ENCODE measurements at regions not wholly inside any gene's neighbourhood (a gene's known extent, or its start where the extent isn't known, plus 50 kb on each side); places are given as distances from the start of the nearest gene placed in this dataset.

- no peak for DNase-seq (ENCODE audit: low read depth)
These were observed 114.9 kb upstream of the FAM9B start for GRCh38 chrX:9148615-9149399.

- no peak for DNase-seq (ENCODE audit: low read depth)
These were observed 115.7 kb upstream of the FAM9B start for GRCh38 chrX:9149501-9150245.

GRCh38 chrX:9151772-9152307 is 117.9 kb upstream of the FAM9B start:
- no peak for DNase-seq (ENCODE audit: low read depth)

DNA sequence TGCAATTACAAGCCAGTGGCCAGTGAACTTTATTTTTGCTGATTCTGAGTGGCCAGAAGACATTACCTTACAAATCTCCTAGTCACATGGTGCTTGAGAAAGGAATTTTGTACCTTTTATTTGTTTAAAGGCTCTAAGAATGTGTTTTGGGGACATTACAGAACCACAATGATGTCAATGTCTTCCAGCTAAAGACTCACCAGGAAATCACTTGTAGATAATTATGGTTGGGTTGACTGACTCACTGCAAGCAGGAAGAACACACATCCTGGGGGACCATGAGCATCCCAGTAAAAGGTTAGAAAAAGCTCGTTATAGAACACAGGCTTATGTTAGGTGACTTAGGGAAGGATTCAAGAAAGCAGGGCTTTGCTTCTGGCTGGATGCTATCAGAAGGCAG is 119.4 kb upstream of the FAM9B start:
- no peak for DNase-seq (ENCODE audit: low read depth)

DNA sequence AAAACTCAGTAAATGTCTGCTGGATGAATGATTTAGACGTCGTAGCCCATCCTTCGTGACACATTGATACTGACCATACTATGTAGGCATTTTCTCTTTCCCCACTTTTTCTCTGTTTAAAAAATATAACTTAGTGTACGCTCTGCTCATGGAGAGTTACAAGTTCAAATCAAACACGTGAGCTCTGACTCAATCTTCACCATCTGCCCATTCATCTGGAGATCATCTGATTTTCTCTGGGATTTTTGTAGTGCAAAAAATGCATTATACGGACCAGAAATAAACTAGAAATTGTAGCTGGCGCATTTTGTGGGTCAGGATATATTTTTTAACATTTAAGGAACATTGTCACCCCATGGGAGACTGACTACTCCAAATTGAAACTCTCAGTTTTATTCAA is 124.7 kb upstream of the FAM9B start:
- no peak for DNase-seq (ENCODE audit: low read depth)

GRCh38 chrX:9160698-9161329 is 126.9 kb upstream of the FAM9B start:
- no peak for DNase-seq (ENCODE audit: low read depth)

GRCh38 chrX:9162698-9163097 is 128.8 kb upstream of the FAM9B start:
- no peak for DNase-seq (ENCODE audit: low read depth)

- DNase-seq (ENCODE audit: low read depth), result no peak
These were observed 129.3 kb upstream of the FAM9B start for GRCh38 chrX:9163214-9163709.

DNA sequence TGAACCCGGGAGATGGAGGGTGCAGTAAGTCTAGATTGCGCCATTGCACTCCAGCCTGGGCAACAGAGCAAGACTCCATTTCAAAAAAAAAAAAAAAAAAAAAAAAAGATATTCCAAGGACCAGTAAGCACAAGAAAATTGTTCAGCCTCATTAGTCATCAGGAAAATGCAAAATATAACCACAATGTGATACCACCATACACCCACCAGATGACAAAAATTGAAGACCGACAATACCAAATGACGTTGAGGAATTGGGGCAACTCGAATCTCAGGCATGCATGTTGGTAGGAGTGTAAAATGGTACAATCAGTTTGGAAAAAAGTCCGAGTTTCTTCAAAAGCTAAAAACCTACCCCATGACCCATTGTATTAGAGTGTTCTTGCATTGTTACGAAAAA is 130.2 kb upstream of the FAM9B start:
- DNase-seq (ENCODE audit: low read depth), result no peak

- DNase-seq (ENCODE audit: low read depth), result no peak
These were observed 130.9 kb upstream of the FAM9B start for GRCh38 chrX:9164533-9165426.

DNA sequence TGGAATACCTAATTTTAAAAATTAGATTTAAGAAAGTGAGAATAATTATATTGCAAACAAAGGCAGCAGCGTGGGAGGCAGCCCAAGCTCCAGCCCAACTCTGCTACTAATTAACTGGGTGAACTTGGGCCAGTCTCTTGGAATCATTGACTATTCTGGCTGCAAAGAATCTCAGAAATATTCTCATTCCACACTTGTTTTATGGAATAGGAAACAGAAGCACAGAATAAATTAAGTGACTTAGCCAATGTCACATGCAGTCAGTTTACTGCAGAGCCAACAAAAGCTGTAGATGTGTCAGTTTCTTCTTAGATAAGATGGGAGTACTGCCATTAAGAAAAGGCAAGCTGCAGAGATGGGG is 132.6 kb upstream of the FAM9B start:
- no peak for DNase-seq (ENCODE audit: low read depth)

DNA sequence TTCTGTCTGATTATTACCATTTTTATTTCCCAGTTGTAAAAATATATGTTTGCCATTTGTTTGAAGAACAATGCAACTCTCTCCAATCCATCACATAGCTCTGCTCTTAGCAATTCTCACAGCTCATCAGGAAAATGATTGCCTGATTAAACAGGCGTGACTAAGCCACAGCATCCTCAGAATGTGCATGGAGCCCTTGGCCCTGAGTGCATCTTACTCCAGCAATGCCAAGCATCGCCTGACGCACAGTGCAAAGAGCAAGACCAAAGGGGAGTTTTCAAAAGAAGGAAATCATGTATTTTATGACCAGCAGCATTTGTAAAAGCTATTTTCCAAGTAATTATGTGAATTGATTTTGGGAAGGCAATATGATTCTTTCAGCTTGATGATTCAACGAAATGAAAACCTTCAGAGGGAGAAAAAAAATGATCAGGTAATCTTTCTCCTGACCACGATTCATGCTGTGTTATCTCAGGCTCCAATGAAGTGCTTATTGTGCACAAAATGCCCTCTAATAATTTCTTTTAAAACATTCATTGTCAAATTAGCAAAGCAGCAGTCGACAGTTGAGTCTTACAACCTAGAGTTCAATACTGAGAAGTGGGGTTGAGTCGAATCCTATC is 138.0 kb upstream of the FAM9B start:
- DNase-seq (ENCODE audit: low read depth), result no peak

DNA sequence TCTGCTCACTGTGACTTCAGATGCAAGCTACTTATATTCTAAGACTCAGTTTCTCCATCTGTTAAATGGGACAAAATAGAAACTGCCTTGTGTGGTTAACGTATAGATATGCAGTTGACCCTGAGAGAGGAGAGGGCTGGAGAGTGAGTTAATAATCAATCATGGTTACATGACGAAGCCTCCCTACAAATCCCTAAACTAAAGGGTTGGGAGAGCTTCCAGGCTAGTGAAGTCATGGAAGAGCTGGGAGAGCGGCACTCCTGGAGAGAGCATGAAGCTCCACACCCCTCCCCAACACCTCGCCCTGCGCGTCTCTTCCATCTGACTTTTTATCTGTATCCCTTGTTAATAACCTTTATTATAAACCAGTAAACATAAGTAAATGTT is 138.5 kb upstream of the FAM9B start:
- no peak for DNase-seq (ENCODE audit: low read depth)

GRCh38 chrX:9180623-9181022 is 146.7 kb upstream of the FAM9B start:
- DNase-seq (ENCODE audit: low read depth), result no peak

DNA sequence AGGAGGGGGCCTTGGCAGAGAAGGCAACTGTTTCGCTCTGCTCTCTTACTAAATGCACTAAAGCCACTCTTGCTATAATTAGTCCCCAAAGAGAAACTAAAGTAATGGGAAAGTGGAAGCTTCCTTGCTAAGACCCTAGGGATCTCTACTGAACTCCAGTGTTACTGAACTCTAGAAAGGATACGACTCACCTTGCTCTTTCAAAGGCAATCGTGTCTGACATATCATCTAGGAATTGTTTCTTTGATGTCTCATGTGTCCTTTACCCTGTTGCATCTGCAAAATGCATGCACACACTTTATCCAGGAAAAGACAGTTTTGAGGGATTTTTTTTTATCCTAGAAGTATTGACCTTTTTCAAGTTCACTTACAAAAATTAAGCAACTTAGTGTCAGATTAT is 148.1 kb upstream of the FAM9B start:
- DNase-seq (ENCODE audit: low read depth), result no peak

DNA sequence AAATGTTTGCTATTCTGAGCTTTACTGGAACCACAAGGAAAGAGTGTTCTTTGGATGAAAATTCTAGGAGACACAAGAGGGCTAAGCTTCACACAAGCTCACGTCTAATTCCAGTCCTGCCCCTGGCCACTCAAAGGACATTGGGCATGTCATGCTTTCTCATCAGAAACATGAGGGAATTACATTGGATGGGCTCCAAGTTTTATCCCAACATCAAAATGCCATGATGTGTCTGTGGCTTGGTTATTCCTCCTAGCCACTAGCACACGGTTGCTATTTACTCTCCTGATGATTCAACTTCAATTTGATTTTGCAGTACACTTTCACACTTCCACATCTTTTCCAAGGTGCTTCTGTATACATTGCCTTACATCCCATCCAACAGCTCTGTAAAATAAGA is 149.6 kb upstream of the FAM9B start:
- DNase-seq (ENCODE audit: low read depth), result no peak

GRCh38 chrX:9184211-9184610 is 150.3 kb upstream of the FAM9B start:
- no peak for DNase-seq (ENCODE audit: low read depth)

DNA sequence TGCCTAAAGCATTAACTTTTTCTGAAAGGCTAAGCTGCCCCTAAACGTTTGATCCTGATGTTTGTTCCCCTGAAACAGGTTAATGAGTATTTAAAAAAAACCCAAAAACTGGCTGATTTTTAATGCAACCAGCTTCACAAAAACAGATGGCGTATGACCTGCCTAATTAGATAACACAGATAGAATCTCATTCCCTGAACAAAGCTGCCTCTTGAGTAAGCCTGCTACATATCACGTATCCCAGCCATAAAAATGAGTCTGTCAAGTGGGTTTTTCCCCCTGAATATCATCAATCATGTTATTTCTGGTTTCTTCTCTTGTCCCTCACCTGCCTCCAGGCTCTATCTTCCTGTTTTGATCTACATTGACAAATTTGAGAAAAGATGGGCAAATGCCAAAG is 154.2 kb upstream of the FAM9B start:
- no peak for DNase-seq (ENCODE audit: low read depth)

GRCh38 chrX:9189286-9189685 is 155.4 kb upstream of the FAM9B start:
- DNase-seq (ENCODE audit: low read depth), result no peak

DNA sequence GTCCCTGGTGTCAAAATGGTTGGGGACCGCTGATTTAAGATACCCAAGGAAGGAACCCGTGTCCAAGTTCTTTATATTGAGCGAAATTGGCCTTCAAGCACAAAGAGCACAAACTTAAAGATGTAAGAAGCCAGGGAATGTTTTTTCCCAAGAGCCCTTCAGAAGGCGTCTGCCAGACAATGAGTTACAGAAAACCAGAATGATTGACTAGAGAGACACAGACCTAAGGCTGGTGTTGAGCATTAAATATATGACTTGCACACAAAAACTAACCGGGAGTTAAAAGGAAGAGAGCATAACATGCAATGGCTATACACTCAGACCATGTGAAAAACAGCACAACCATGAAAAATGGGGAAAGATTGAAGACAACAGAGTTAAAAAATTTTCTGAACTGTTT is 157.5 kb upstream of the FAM9B start:
- no peak for DNase-seq (ENCODE audit: low read depth)

DNA sequence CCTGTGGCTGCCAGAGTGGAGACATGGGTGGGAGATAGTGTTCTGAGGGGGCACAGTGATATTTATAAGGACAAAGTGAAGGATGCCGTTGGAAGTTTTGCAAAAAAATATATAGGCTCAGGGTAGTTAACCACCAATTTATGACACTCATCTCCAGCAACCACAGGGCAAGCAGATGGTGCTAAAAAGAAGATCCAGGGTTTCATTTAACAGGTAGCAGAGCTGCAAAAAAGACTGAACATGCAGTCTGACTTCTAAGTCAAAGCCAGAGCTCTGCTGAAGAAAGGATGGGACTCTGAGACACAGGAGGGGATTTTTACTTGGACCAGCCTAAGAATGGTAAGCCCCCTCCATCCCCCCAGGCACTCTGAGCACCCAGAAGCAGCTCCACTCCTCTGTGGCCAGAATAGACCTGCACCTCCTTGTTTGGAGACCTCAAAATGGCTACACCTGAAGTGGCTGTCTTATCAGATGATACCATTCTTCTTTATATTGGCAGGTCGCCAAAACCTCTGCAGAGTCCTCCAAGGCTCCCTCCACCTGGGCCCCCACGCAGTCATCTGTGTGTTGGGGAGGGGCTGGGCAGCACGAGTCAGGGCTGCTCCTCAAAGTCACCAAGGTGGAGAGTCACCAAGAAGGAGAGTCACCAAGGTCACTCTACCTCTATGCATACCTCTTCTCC is 161.4 kb upstream of the FAM9B start:
- no peak for DNase-seq (ENCODE audit: low read depth)
